Vagina (tissue), 2 donors: ENCODE measurements at regions not wholly inside any gene's neighbourhood (a gene's known extent, or its start where the extent isn't known, plus 50 kb on each side); places are given as distances from the start of the nearest gene placed in this dataset.

Experiments used
- POLR2AphosphoS5 ChIP-seq, 2 donors: sonication (generic); formaldehyde crosslinking; IDR thresholded peaks; one replicate each; pipeline ENCODE4 v1.9.0; 2017; ENCODE audit warnings: antibody characterized with exemption in 2 of 2, mild to moderate bottlenecking in 2 of 2, low read depth in 1 of 2; ENCODE audit not compliant: insufficient read depth in 1 of 2
- TF ChIP-seq, protein P1 (sequence below), 3 experiments: fragments of 450-650 bp in 2 of 3; fragments of 200-600 bp in 1 of 3; sonication (generic) in 1 of 3; IDR thresholded peaks; one replicate each; pipeline ENCODE4 v1.5.1; 2017 to 2019; ENCODE audit warnings: antibody characterized with exemption in 3 of 3, mild to moderate bottlenecking in 2 of 3, moderate library complexity in 2 of 3

GRCh38 chr5:5650949-5651348 is 228.5 kb downstream of the ICE1 start:
- TF ChIP-seq POLR2AphosphoS5 (IDR thresholded peaks at IDR 0.05; ENCODE audit: insufficient read depth in 1 of 2, low read depth in 1 of 2), result no peak
- TF ChIP-seq, protein P1, sequence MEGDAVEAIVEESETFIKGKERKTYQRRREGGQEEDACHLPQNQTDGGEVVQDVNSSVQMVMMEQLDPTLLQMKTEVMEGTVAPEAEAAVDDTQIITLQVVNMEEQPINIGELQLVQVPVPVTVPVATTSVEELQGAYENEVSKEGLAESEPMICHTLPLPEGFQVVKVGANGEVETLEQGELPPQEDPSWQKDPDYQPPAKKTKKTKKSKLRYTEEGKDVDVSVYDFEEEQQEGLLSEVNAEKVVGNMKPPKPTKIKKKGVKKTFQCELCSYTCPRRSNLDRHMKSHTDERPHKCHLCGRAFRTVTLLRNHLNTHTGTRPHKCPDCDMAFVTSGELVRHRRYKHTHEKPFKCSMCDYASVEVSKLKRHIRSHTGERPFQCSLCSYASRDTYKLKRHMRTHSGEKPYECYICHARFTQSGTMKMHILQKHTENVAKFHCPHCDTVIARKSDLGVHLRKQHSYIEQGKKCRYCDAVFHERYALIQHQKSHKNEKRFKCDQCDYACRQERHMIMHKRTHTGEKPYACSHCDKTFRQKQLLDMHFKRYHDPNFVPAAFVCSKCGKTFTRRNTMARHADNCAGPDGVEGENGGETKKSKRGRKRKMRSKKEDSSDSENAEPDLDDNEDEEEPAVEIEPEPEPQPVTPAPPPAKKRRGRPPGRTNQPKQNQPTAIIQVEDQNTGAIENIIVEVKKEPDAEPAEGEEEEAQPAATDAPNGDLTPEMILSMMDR (IDR thresholded peaks at IDR 0.05), result no peak
